GM12878 (cell line): ENCODE measurements at regions not wholly inside any gene's neighbourhood (a gene's known extent, or its start where the extent isn't known, plus 50 kb on each side); places are given as distances from the start of the nearest gene placed in this dataset.

ENCODE experiments used
- CTCF ChIP-seq, 3 experiments: IDR thresholded peaks in 2 of 3; conservative IDR thresholded peaks in 1 of 3; 2 replicates each; pipeline ENCODE4 v1.5.1; 2011; ENCODE audit warnings: low read depth in 3 of 3, low read length in 3 of 3, mild to moderate bottlenecking in 3 of 3, control low read depth in 2 of 3, moderate library complexity in 2 of 3, inconsistent platforms in 1 of 3, mixed read lengths in 1 of 3; ENCODE audit not compliant: control insufficient read depth in 2 of 3, insufficient read depth in 1 of 3; ENCODE audit errors: extremely low read depth in 1 of 3
- HDAC2 ChIP-seq: fragments of 200-600 bp; sonication (generic); IDR thresholded peaks from 2 replicates; pipeline ENCODE4 v1.6.1; 2017
- POLR2AphosphoS2 ChIP-seq: IDR thresholded peaks from 2 replicates; pipeline ENCODE4 v1.6.1; 2011; ENCODE audit warnings: low read depth, mild to moderate bottlenecking, low read length, improper control_type of control experiment, moderate library complexity
- YY1 ChIP-seq: IDR thresholded peaks from 2 replicates; pipeline ENCODE4 v1.6.1; 2011; ENCODE audit warnings: low read depth, mild to moderate bottlenecking, low read length
- ZNF24 ChIP-seq: fragments of 450-650 bp; IDR thresholded peaks from 2 replicates; pipeline ENCODE4 v1.6.1; 2017; ENCODE audit warnings: antibody characterized with exemption, mild to moderate bottlenecking
- TF ChIP-seq, protein P1 (sequence below): IDR thresholded peaks from 2 replicates; pipeline ENCODE4 v1.6.1; 2012; ENCODE audit warnings: low read length, inconsistent platforms

DNA sequence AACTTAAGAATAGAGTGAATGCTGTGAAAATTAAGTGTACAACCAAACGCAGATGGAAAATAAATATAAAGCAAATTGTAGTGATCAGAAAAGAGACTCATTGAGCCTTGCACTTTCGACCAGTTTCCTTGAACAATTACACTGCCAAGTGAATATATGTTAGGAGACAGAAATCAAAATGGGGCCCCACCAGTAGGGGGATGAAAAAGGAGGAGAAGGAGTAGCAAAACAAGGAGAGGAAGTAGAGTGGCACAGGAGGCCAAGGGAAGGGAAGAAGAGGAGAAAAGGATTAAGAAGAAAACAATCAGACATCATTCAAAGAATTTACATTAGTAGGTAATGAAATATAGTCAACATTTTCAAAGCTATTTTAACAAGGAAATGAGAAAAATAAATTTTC is 1770.6 kb downstream of the PLA2G4A start:
- TF ChIP-seq POLR2AphosphoS2: no peak
- no peak for TF ChIP-seq ZNF24
- TF ChIP-seq CTCF (IDR thresholded peaks at IDR 0.05 in 2 of 3, conservative IDR thresholded peaks at IDR 0.05 in 1 of 3; ENCODE audit: control insufficient read depth in 2 of 3, extremely low read depth in 1 of 3, insufficient read depth in 1 of 3, low read depth in 3 of 3, low read length in 3 of 3): 0 out of 6 replicates have a peak, but pooled peaks of 1 of the 3 experiments have one; percentile 0
- no peak for TF ChIP-seq HDAC2
- TF ChIP-seq YY1: no peak
- TF ChIP-seq, protein P1, sequence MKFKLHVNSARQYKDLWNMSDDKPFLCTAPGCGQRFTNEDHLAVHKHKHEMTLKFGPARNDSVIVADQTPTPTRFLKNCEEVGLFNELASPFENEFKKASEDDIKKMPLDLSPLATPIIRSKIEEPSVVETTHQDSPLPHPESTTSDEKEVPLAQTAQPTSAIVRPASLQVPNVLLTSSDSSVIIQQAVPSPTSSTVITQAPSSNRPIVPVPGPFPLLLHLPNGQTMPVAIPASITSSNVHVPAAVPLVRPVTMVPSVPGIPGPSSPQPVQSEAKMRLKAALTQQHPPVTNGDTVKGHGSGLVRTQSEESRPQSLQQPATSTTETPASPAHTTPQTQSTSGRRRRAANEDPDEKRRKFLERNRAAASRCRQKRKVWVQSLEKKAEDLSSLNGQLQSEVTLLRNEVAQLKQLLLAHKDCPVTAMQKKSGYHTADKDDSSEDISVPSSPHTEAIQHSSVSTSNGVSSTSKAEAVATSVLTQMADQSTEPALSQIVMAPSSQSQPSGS: no peak
